Chondrocyte (in vitro differentiated cells): ENCODE measurements at regions not wholly inside any gene's neighbourhood (a gene's known extent, or its start where the extent isn't known, plus 50 kb on each side); places are given as distances from the start of the nearest gene placed in this dataset.

Source experiments
- DNase-seq: peaks from one replicate; pipeline ENCODE4 v3.0.0; 2021; ENCODE audit warnings: mixed read lengths, low spot score
- H3K27ac Mint-ChIP-seq: one replicate; pipeline ENCODE4 v1.8.0; 2021; ENCODE audit warnings: mild to moderate bottlenecking, moderate library complexity, mixed read lengths; ENCODE audit not compliant: unreplicated experiment
- H3K27me3 Mint-ChIP-seq: 2 replicates; pipeline ENCODE4 v1.8.0; 2021; ENCODE audit warnings: low read depth, mixed read lengths
- H3K36me3 Mint-ChIP-seq: 2 replicates; pipeline ENCODE4 v1.8.0; 2021; ENCODE audit warnings: low read depth, mixed read lengths
- H3K4me1 Mint-ChIP-seq: 2 replicates; pipeline ENCODE4 v1.8.0; 2021; ENCODE audit warnings: low read depth, mild to moderate bottlenecking, mixed read lengths
- H3K4me3 Mint-ChIP-seq: one replicate; pipeline ENCODE4 v1.8.0; 2021; ENCODE audit warnings: mild to moderate bottlenecking, moderate library complexity, mixed read lengths; ENCODE audit not compliant: unreplicated experiment
- H3K9me3 Mint-ChIP-seq: 2 replicates; pipeline ENCODE4 v1.8.0; 2021; ENCODE audit warnings: low read depth, mixed read lengths
- CTCF ChIP-seq: fragments of 200-600 bp; sonication (generic); IDR thresholded peaks from 2 replicates; pipeline ENCODE4 v1.5.0; 2021; ENCODE audit warnings: antibody characterized with exemption, mild to moderate bottlenecking, moderate library complexity

DNA sequence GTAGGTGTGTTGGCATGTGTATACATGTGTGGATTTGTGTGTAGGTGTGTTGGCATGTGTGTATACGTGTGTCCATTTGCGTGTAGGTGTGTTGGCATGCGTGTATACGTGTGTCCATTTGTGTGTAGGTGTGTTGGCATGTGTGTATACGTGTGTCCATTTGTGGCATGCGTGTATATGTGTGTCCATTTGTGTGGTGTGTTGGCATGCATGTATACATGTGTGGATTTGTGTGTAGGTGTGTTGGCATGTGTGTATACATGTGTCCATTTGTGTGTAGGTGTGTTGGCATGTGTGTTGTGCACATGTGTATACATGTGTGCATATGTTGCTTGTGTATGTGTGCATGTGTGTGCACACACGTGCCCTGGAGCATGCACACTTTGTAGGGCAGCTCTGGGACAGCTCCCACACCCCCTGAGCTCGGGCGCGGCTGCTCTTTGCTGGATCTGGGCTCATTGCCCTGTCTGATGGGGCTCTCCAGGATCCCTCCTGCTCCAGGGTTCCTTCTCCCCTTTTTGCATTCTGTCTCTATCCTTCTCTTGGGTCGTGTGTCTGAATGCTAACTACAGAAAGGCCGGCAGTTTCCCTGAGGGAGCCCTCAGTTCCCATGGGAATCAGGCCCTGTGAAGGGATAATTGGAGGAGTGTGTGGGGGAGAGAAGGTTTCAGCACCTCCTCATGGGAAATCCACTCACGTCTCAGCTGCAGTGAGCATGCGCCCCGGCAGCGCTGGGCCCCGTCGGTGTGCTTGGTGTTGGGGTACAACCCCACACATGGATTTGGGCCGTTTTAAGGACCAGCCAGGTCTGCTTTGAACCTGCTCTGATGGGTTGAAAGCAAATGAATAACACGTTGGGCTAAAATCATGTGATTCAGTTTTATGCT is 102.0 kb downstream of the ERMARD start:
- no peak for TF ChIP-seq CTCF
- Mint-ChIP-seq H3K27ac (no peak overlapping the region), H3K4me3 (no peak overlapping the region), H3K36me3 (peaks cover 2% of the 10 kb centered on the region), H3K9me3 (peaks cover 5% of the 10 kb centered on the region), H3K27me3 (peaks cover 7% of the 10 kb centered on the region), H3K4me1 (no peaks in the 10 kb centered on the region)
- no peak for DNase-seq

- no peak for DNase-seq
- Mint-ChIP-seq H3K9me3 (peaks cover 3% of the 10 kb centered on the region), H3K27me3 (peaks cover 7% of the 10 kb centered on the region), H3K4me3 (no peak overlapping the region), H3K4me1 (no peaks in the 10 kb centered on the region), H3K27ac (no peak overlapping the region), H3K36me3 (peaks cover 2% of the 10 kb centered on the region)
- TF ChIP-seq CTCF = no peak
Measured at GRCh38 chr6:169852504-169853195, 101.2 kb downstream of the ERMARD start.

- no peak overlapping the region for H3K27ac Mint-ChIP-seq
- no peak for TF ChIP-seq CTCF
- H3K36me3 Mint-ChIP-seq = no peaks in the 10 kb centered on the region
- H3K4me1 Mint-ChIP-seq = no peaks in the 10 kb centered on the region
- no peaks in the 10 kb centered on the region for H3K9me3 Mint-ChIP-seq
- H3K27me3 Mint-ChIP-seq = peaks cover 13% of the 10 kb centered on the region
- DNase-seq = no peak
- no peak overlapping the region for H3K4me3 Mint-ChIP-seq
Measured at GRCh38 chr6:169851641-169852503, 100.5 kb downstream of the ERMARD start.

DNA sequence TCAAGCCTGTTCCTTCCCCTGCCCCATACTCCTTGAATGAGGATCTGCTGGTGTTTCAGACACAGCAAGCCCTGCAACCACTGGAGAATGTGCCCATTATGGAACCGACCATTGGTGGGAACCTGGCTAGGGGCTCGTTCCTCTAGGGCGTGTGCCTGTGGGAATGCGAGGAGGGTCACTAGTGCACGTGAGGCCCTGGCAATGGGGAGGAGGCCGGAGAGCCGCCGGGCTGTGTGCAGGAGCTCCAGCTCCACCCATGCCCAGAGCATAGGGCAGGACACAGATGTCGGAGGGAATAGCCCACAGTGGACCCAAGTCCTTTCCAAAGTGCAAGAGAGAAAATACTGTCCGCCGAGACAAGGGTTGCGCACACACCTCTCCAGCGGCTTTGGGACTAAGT is 99.3 kb downstream of the ERMARD start:
- peaks cover 15% of the 10 kb centered on the region for H3K27me3 Mint-ChIP-seq
- H3K36me3 Mint-ChIP-seq = no peaks in the 10 kb centered on the region
- no peaks in the 10 kb centered on the region for H3K4me1 Mint-ChIP-seq
- no peak overlapping the region for H3K4me3 Mint-ChIP-seq
- TF ChIP-seq CTCF = no peak
- no peak overlapping the region for H3K27ac Mint-ChIP-seq
- no peaks in the 10 kb centered on the region for H3K9me3 Mint-ChIP-seq
- DNase-seq = no peak

DNA sequence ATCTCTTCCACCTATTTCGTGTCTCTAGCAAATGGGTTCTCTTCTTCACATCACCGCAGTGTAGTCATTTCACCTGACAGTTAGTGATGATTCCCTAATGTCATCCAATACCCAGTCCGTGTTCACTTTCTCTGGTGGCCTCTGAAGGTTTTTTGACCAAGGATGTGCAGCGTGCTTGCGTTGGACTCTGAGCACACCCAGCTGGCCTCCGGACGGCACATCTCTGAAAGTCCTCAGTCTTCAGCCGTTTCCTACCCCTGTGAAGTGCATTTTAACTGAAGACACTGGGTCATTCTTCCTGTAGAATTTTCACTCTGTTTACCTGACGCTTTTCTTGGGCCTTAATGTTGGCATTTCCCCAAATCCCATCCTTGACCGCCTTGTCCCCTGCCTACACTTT is 98.7 kb downstream of the ERMARD start:
- H3K36me3 Mint-ChIP-seq = no peaks in the 10 kb centered on the region
- no peak overlapping the region for H3K27ac Mint-ChIP-seq
- H3K4me1 Mint-ChIP-seq = no peaks in the 10 kb centered on the region
- H3K9me3 Mint-ChIP-seq = no peaks in the 10 kb centered on the region
- no peak for DNase-seq
- no peak for TF ChIP-seq CTCF
- no peak overlapping the region for H3K4me3 Mint-ChIP-seq
- H3K27me3 Mint-ChIP-seq = peaks cover 21% of the 10 kb centered on the region
